Keratinocyte (primary cell): ENCODE measurements at regions not wholly inside any gene's neighbourhood (a gene's known extent, or its start where the extent isn't known, plus 50 kb on each side); places are given as distances from the start of the nearest gene placed in this dataset.

Source experiments
- DNase-seq: peaks from one replicate; pipeline ENCODE4 v3.0.0-alpha.2; 2011; ENCODE audit warnings: low read depth, missing footprints, low spot score
- FAIRE-seq: peaks from 2 replicates; lab custom pipeline; 2011; peaks lifted over from hg19 to GRCh38; lab: Jason Lieb, UNC
- H2AFZ ChIP-seq: 2 replicates; pipeline ENCODE4 v1.6.0; 2012; ENCODE audit warnings: low read length, control low read depth, inconsistent platforms; ENCODE audit not compliant: control insufficient read depth
- H3K27ac ChIP-seq: 2 replicates; pipeline ENCODE4 v1.5.1; 2011; ENCODE audit warnings: low read length; ENCODE audit not compliant: control insufficient read depth, insufficient read depth
- H3K27me3 ChIP-seq: 3 replicates; pipeline ENCODE4 v1.6.0; 2011; ENCODE audit warnings: low read length; ENCODE audit not compliant: control insufficient read depth, insufficient read depth; ENCODE audit errors: extremely low read depth
- H3K36me3 ChIP-seq, 2 experiments: 2 replicates in 1 of 2; 3 replicates in 1 of 2; pipeline ENCODE4 v1.5.1; 2011; ENCODE audit warnings: low read length in 2 of 2, mild to moderate bottlenecking in 1 of 2; ENCODE audit not compliant: control insufficient read depth in 2 of 2, insufficient read depth in 2 of 2; ENCODE audit errors: extremely low read depth in 1 of 2
- H3K4me1 ChIP-seq: 3 replicates; pipeline ENCODE4 v1.5.1; 2011; ENCODE audit warnings: low read length; ENCODE audit not compliant: control insufficient read depth, insufficient read depth; ENCODE audit errors: extremely low read depth
- H3K4me2 ChIP-seq: 3 replicates; pipeline ENCODE4 v1.6.0; 2011; ENCODE audit warnings: low read depth, low read length; ENCODE audit not compliant: control insufficient read depth, insufficient read depth; ENCODE audit errors: extremely low read depth
- H3K4me3 ChIP-seq, 3 experiments: fragments of 200-600 bp in 1 of 3; sonication (generic) in 1 of 3; 2 replicates in 2 of 3; 3 replicates in 1 of 3; pipeline ENCODE4 v1.5.1; 2011 to 2016; ENCODE audit warnings: low read length in 3 of 3, mild to moderate bottlenecking in 3 of 3, control low read depth in 2 of 3, inconsistent platforms in 1 of 3, low read depth in 1 of 3, mixed read lengths in 1 of 3, mixed run types in 1 of 3, moderate library complexity in 1 of 3; ENCODE audit not compliant: control insufficient read depth in 2 of 3, insufficient read depth in 2 of 3; ENCODE audit errors: extremely low read depth in 1 of 3
- H3K79me2 ChIP-seq: 2 replicates; pipeline ENCODE4 v1.6.0; 2012; ENCODE audit warnings: low read length; ENCODE audit not compliant: control insufficient read depth, insufficient read depth
- H3K9ac ChIP-seq: 3 replicates; pipeline ENCODE4 v1.6.0; 2011; ENCODE audit warnings: low read length; ENCODE audit not compliant: control insufficient read depth, insufficient read depth; ENCODE audit errors: extremely low read depth
- H3K9me1 ChIP-seq: 3 replicates; pipeline ENCODE4 v1.6.0; 2011; ENCODE audit warnings: low read length; ENCODE audit not compliant: control insufficient read depth, insufficient read depth; ENCODE audit errors: extremely low read depth
- H3K9me3 ChIP-seq: 2 replicates; pipeline ENCODE4 v1.5.1; 2012; ENCODE audit warnings: low read depth, low read length; ENCODE audit not compliant: control insufficient read depth
- H4K20me1 ChIP-seq: 3 replicates; pipeline ENCODE4 v1.6.0; 2011; ENCODE audit warnings: low read length; ENCODE audit not compliant: control insufficient read depth, insufficient read depth; ENCODE audit errors: extremely low read depth
- CTCF ChIP-seq, 3 experiments: IDR thresholded peaks in 1 of 3; conservative IDR thresholded peaks in 1 of 3; optimal IDR thresholded peaks in 1 of 3; 2 replicates in 2 of 3; 3 replicates in 1 of 3; pipeline versions ENCODE3 to v1.5.1; 2011; ENCODE audit warnings: low read length in 3 of 3, mild to moderate bottlenecking in 3 of 3, moderate library complexity in 2 of 3, control low read depth in 1 of 3, inconsistent platforms in 1 of 3; ENCODE audit not compliant: insufficient read depth in 2 of 3; ENCODE audit errors: extremely low read depth in 1 of 3
- EZH2 ChIP-seq: IDR thresholded peaks from one replicate; pipeline ENCODE4 v1.6.1; 2012; ENCODE audit warnings: inconsistent platforms, mild to moderate bottlenecking, low read length, moderate library complexity
- dilution Hi-C: fragments of 300-500 bp; cut with MboI; formaldehyde crosslinking; loops from one replicate; pipeline ENCODE4 v1.7.0; 2020; ENCODE audit warnings: low sequenced_read_pairs; ENCODE audit not compliant: extremely low pct_ligation_motif_present

DNA sequence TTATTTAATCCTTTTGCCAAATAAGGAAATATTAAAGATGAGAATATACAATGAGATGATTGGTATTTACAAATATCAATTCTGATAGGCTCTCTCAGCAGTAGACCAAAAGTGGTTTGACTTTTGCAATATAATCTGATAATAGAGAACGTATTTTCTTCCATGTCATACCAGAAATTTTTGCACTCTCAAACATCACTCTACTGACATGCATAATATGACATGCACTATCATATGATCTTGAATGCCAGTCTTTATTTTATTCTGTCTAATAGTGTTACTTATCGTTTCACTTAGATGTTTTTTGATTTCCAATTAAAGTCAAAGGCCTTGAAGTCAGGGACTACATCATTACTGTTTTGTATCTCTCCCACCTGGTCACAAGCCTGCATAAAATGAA, 259.2 kb downstream of the PCDH7 start:
- no peaks in the 10 kb centered on the region for H3K36me3 ChIP-seq
- H2AFZ ChIP-seq = no peak overlapping the region
- no peak overlapping the region for H3K9ac ChIP-seq
- no peaks in the 10 kb centered on the region for H3K9me1 ChIP-seq
- no peaks in the 10 kb centered on the region for H4K20me1 ChIP-seq
- H3K4me1 ChIP-seq = no peaks in the 10 kb centered on the region
- DNase-seq (no peak), FAIRE-seq (no peak)
- no peaks in the 10 kb centered on the region for H3K9me3 ChIP-seq
- dilution Hi-C loops = no loop called here
- no peak overlapping the region for H3K4me2 ChIP-seq
- no peak overlapping the region for H3K27ac ChIP-seq
- TF ChIP-seq CTCF (optimal IDR thresholded peaks at IDR 0.05 in 1 of 3, IDR thresholded peaks at IDR 0.05 in 1 of 3, conservative IDR thresholded peaks at IDR 0.05 in 1 of 3; ENCODE audit: extremely low read depth in 1 of 3, insufficient read depth in 2 of 3, low read length in 3 of 3) (no peak), EZH2 (no peak)
- no peaks in the 10 kb centered on the region for H3K79me2 ChIP-seq
- no peak overlapping the region for H3K4me3 ChIP-seq
- H3K27me3 ChIP-seq = no peaks in the 10 kb centered on the region

- H3K9me3 ChIP-seq = no peaks in the 10 kb centered on the region
- H3K4me2 ChIP-seq = no peak overlapping the region
- DNase-seq (no peak), FAIRE-seq (no peak)
- H3K4me1 ChIP-seq = no peaks in the 10 kb centered on the region
- no peak overlapping the region for H2AFZ ChIP-seq
- no peak overlapping the region for H3K4me3 ChIP-seq
- H3K36me3 ChIP-seq = no peaks in the 10 kb centered on the region
- H3K9ac ChIP-seq = no peak overlapping the region
- H3K9me1 ChIP-seq = no peaks in the 10 kb centered on the region
- no peaks in the 10 kb centered on the region for H4K20me1 ChIP-seq
- H3K79me2 ChIP-seq = no peaks in the 10 kb centered on the region
- dilution Hi-C loops = no loop called here
- H3K27me3 ChIP-seq = no peaks in the 10 kb centered on the region
- H3K27ac ChIP-seq = no peak overlapping the region
- no peak for TF ChIP-seq CTCF (optimal IDR thresholded peaks at IDR 0.05 in 1 of 3, IDR thresholded peaks at IDR 0.05 in 1 of 3, conservative IDR thresholded peaks at IDR 0.05 in 1 of 3; ENCODE audit: extremely low read depth in 1 of 3, insufficient read depth in 2 of 3, low read length in 3 of 3)
- no peak for TF ChIP-seq EZH2
Measured at GRCh38 chr4:30989508-30989907, 269.3 kb downstream of the PCDH7 start.
